ENCODE measurements at regions not wholly inside any gene's neighbourhood (a gene's known extent, or its start where the extent isn't known, plus 50 kb on each side); places are given as distances from the start of the nearest gene placed in this dataset.
"Not testable (repeated sequence)": the region's sequence is repeated elsewhere in the genome, so short reads cannot be mapped to it uniquely, and the experiment has no call there.

- DNase-seq (ENCODE audit: low spot score): no peak
Observed at GRCh38 chr7:9210114-9210513, 776.7 kb downstream of the NXPH1 start.

GRCh38 chr7:9217204-9217603, 783.8 kb downstream of the NXPH1 start:
- no peak for DNase-seq (ENCODE audit: low spot score)

GRCh38 chr7:9226500-9226899, 793.1 kb downstream of the NXPH1 start:
- DNase-seq (ENCODE audit: low spot score): no peak

- no peak for DNase-seq (ENCODE audit: low spot score)
Observed at GRCh38 chr7:9231630-9232121, 798.3 kb downstream of the NXPH1 start.

GRCh38 chr7:9240001-9240400, 806.6 kb downstream of the NXPH1 start:
- no peak for DNase-seq (ENCODE audit: low spot score)

GRCh38 chr7:9241826-9242225, 808.4 kb downstream of the NXPH1 start:
- no peak for DNase-seq (ENCODE audit: low spot score)

- no peak for DNase-seq (ENCODE audit: low spot score)
Observed at GRCh38 chr7:9242636-9243035, 809.2 kb downstream of the NXPH1 start.

- no peak for DNase-seq (ENCODE audit: low spot score)
Observed at GRCh38 chr7:9250876-9251275, 817.5 kb downstream of the NXPH1 start.

- no peak for DNase-seq (ENCODE audit: low spot score)
Observed at GRCh38 chr7:9264395-9264794, 831.0 kb downstream of the NXPH1 start.

GRCh38 chr7:9280088-9280487, 846.7 kb downstream of the NXPH1 start:
- DNase-seq (ENCODE audit: low spot score): no peak

GRCh38 chr7:9283246-9283645, 849.8 kb downstream of the NXPH1 start:
- no peak for DNase-seq (ENCODE audit: low spot score)

GRCh38 chr7:9302436-9302835, 869.0 kb downstream of the NXPH1 start:
- DNase-seq (ENCODE audit: low spot score): no peak

GRCh38 chr7:9307131-9307530, 873.7 kb downstream of the NXPH1 start:
- DNase-seq (ENCODE audit: low spot score): no peak

- DNase-seq (ENCODE audit: low spot score): no peak
Observed at GRCh38 chr7:9324513-9324912, 891.1 kb downstream of the NXPH1 start.

- no peak for DNase-seq (ENCODE audit: low spot score)
Observed at GRCh38 chr7:9328296-9328695, 894.9 kb downstream of the NXPH1 start.

- no peak for DNase-seq (ENCODE audit: low spot score)
Observed at GRCh38 chr7:9349625-9350024, 916.2 kb downstream of the NXPH1 start.

GRCh38 chr7:9391221-9391620, 957.8 kb downstream of the NXPH1 start:
- no peak for DNase-seq (ENCODE audit: low spot score)

GRCh38 chr7:9391984-9392383, 958.6 kb downstream of the NXPH1 start:
- no peak for DNase-seq (ENCODE audit: low spot score)

GRCh38 chr7:9404386-9404785, 971.0 kb downstream of the NXPH1 start:
- not testable (repeated sequence) for DNase-seq (ENCODE audit: low spot score)

GRCh38 chr7:9407816-9408215, 974.4 kb downstream of the NXPH1 start:
- DNase-seq (ENCODE audit: low spot score): no peak

- DNase-seq (ENCODE audit: low spot score): no peak
Observed at GRCh38 chr7:9453521-9453920, 1020.1 kb downstream of the NXPH1 start.

- DNase-seq (ENCODE audit: low spot score): no peak
Observed at GRCh38 chr7:9488555-9488954, 1055.1 kb downstream of the NXPH1 start.

- DNase-seq (ENCODE audit: low spot score): no peak
Observed at GRCh38 chr7:9498303-9498702, 1064.9 kb downstream of the NXPH1 start.

- no peak for DNase-seq (ENCODE audit: low spot score)
Observed at GRCh38 chr7:9502269-9502668, 1068.9 kb downstream of the NXPH1 start.

GRCh38 chr7:9504678-9505077, 1071.3 kb downstream of the NXPH1 start:
- DNase-seq (ENCODE audit: low spot score): no peak

Data from HuH-7.5 (cell line).